Tibial artery (tissue), 4 donors: ENCODE measurements at regions not wholly inside any gene's neighbourhood (a gene's known extent, or its start where the extent isn't known, plus 50 kb on each side); places are given as distances from the start of the nearest gene placed in this dataset.

Experiments used
- DNase-seq, 2 donors: peaks; one replicate each; pipeline ENCODE4 v3.0.0-alpha.2; 2019
- H3K27ac ChIP-seq, 2 donors: fragments of 200-600 bp; sonication (generic) in 1 of 2; 1 replicate in 1 of 2; 2 replicates in 1 of 2; pipeline ENCODE4 v1.5.1; 2018 to 2019; ENCODE audit warnings: mild to moderate bottlenecking in 1 of 2
- H3K27me3 ChIP-seq, 2 donors: fragments of 200-600 bp; sonication (generic) in 1 of 2; one replicate each; pipeline versions ENCODE4 v1.5.1 to v1.6.0; 2016 to 2019
- H3K36me3 ChIP-seq, 3 donors: fragments of 200-600 bp; sonication (generic) in 2 of 3; one replicate each; pipeline ENCODE4 v1.5.1; 2016 to 2019; ENCODE audit warnings: mild to moderate bottlenecking in 2 of 3
- H3K4me1 ChIP-seq, 4 donors: fragments of 200-600 bp; sonication (generic) in 2 of 4; 1 replicate in 3 of 4; 2 replicates in 1 of 4; pipeline ENCODE4 v1.5.1; 2016 to 2019
- H3K4me3 ChIP-seq, 2 donors: fragments of 200-600 bp; sonication (generic) in 1 of 2; 1 replicate in 1 of 2; 2 replicates in 1 of 2; pipeline ENCODE4 v1.5.1; 2018 to 2019; ENCODE audit warnings: mild to moderate bottlenecking in 2 of 2
- H3K9me3 ChIP-seq, 3 donors: fragments of 200-600 bp; sonication (generic) in 1 of 3; one replicate each; pipeline ENCODE4 v1.5.1; 2016 to 2019
- CTCF ChIP-seq, 2 experiments: fragments of 200-600 bp in 1 of 2; fragments of 450-650 bp in 1 of 2; IDR thresholded peaks; one replicate each; pipeline ENCODE4 v1.5.1; 2017 to 2019; ENCODE audit warnings: antibody characterized with exemption in 2 of 2, mild to moderate bottlenecking in 1 of 2, moderate library complexity in 1 of 2
- intact Hi-C: fragments of 100-400 bp; cut with DNase I; formaldehyde crosslinking; loops from one replicate; pipeline ENCODE4 v1.15.0; 2023; ENCODE audit warnings: low total_unique reads

- no peaks in the 10 kb centered on the region for H3K36me3 ChIP-seq
- peak; percentile 15 to 17 for DNase-seq
- peaks cover 0 to 12% of the 10 kb centered on the region in 2 donors for H3K27me3 ChIP-seq
- H3K27ac ChIP-seq: no peak overlapping the region
- H3K4me3 ChIP-seq: no peak overlapping the region
- intact Hi-C loops: no loop called here
- TF ChIP-seq CTCF (IDR thresholded peaks at IDR 0.05): no peak
- H3K4me1 ChIP-seq: no peaks in the 10 kb centered on the region
- H3K9me3 ChIP-seq: peaks cover 0 to 2% (median 0%) of the 10 kb centered on the region in 3 donors
Measured at GRCh38 chr11:69232821-69233743, 60.9 kb upstream of the MYEOV start.

- peaks cover 0 to 12% of the 10 kb centered on the region in 2 donors for H3K27me3 ChIP-seq
- peak in 1 of 2 donors; percentile 8 for DNase-seq
- H3K27ac ChIP-seq: no peak overlapping the region
- no peaks in the 10 kb centered on the region for H3K36me3 ChIP-seq
- no peaks in the 10 kb centered on the region for H3K4me1 ChIP-seq
- no peak overlapping the region for H3K4me3 ChIP-seq
- no peak for TF ChIP-seq CTCF (IDR thresholded peaks at IDR 0.05)
- intact Hi-C loops: no loop called here
- no peaks in the 10 kb centered on the region for H3K9me3 ChIP-seq
Measured at GRCh38 chr11:69233744-69234570, 60.0 kb upstream of the MYEOV start.

GRCh38 chr11:69234740-69235710 lies 58.9 kb upstream of the MYEOV start:
- intact Hi-C loops: no loop called here

GRCh38 chr11:69238573-69239351 lies 55.2 kb upstream of the MYEOV start:
- H3K4me3 ChIP-seq: no peak overlapping the region
- intact Hi-C loops: no loop called here
- H3K27ac ChIP-seq: no peak overlapping the region
- no peaks in the 10 kb centered on the region for H3K27me3 ChIP-seq
- H3K4me1 ChIP-seq: no peaks in the 10 kb centered on the region
- DNase-seq: peak in 1 of 2 donors; percentile 3
- no peak for TF ChIP-seq CTCF (IDR thresholded peaks at IDR 0.05)
- no peaks in the 10 kb centered on the region for H3K36me3 ChIP-seq
- H3K9me3 ChIP-seq: no peaks in the 10 kb centered on the region

More at GRCh38 chr11:69234740-69235710, 58.9 kb upstream of the MYEOV start:
- no peaks in the 10 kb centered on the region for H3K36me3 ChIP-seq
- H3K27me3 ChIP-seq: peaks cover 0 to 9% of the 10 kb centered on the region in 2 donors
- H3K4me3 ChIP-seq: no peak overlapping the region
- H3K9me3 ChIP-seq: no peaks in the 10 kb centered on the region
- no peaks in the 10 kb centered on the region for H3K4me1 ChIP-seq
- TF ChIP-seq CTCF (IDR thresholded peaks at IDR 0.05): no peak
- peak in 1 of 2 donors; percentile 7 for DNase-seq
- H3K27ac ChIP-seq: no peak overlapping the region
